ENCODE measurements at regions not wholly inside any gene's neighbourhood (a gene's known extent, or its start where the extent isn't known, plus 50 kb on each side); places are given as distances from the start of the nearest gene placed in this dataset.

DNA sequence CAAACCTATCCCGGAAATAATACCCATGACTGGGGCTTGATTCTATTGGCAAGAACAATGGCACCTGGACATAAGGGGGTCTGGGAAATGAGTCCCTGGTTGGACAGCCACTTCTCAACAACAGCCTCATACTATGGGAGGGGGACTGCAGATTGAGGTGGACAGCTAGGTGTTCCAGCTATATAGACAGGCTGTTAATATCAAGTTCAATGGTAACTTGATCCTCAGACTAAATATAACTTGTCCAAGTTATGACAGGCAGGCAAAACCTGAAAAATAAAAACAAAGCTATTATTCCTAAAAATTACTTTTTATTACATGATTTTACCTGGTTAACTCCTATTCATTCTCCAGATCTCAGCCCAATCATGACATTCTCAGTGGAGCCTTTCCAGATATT, 267.3 kb downstream of the TTC8 start (continued):
- TF ChIP-seq SUZ12 (IDR thresholded peaks at IDR 0.05; ENCODE audit: unreplicated experiment) (no peak), HCFC1 (IDR thresholded peaks at IDR 0.05; ENCODE audit: low read length) (no peak), MEF2A (IDR thresholded peaks at IDR 0.05; ENCODE audit: insufficient read depth, low read depth, low read length) (no peak), GABPA (IDR thresholded peaks at IDR 0.05; ENCODE audit: low read depth) (no peak), CBX5 (IDR thresholded peaks at IDR 0.05; ENCODE audit: low read depth) (no peak), SIX5 (IDR thresholded peaks at IDR 0.05; ENCODE audit: low read depth, low read length, severe bottlenecking) (no peak), EED (IDR thresholded peaks at IDR 0.05; ENCODE audit: low read depth) (no peak), TCF12 (IDR thresholded peaks at IDR 0.05; ENCODE audit: low read depth, low read length) (no peak)
- TF ChIP-seq, protein P1, sequence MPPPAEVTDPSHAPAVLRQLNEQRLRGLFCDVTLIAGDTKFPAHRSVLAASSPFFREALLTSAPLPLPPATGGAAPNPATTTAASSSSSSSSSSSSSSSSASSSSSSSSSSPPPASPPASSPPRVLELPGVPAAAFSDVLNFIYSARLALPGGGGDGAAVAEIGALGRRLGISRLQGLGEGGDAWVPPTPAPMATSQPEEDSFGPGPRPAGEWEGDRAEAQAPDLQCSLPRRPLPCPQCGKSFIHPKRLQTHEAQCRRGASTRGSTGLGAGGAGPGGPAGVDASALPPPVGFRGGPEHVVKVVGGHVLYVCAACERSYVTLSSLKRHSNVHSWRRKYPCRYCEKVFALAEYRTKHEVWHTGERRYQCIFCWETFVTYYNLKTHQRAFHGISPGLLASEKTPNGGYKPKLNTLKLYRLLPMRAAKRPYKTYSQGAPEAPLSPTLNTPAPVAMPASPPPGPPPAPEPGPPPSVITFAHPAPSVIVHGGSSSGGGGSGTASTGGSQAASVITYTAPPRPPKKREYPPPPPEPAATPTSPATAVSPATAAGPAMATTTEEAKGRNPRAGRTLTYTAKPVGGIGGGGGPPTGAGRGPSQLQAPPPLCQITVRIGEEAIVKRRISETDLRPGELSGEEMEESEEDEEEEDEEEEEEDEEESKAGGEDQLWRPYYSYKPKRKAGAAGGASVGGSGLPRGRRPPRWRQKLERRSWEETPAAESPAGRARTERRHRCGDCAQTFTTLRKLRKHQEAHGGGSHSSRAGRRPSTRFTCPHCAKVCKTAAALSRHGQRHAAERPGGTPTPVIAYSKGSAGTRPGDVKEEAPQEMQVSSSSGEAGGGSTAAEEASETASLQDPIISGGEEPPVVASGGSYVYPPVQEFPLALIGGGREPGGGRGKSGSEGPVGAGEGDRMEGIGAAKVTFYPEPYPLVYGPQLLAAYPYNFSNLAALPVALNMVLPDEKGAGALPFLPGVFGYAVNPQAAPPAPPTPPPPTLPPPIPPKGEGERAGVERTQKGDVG (CRISPR knock-in tag; IDR thresholded peaks at IDR 0.05): no peak
- TF ChIP-seq, protein P2, sequence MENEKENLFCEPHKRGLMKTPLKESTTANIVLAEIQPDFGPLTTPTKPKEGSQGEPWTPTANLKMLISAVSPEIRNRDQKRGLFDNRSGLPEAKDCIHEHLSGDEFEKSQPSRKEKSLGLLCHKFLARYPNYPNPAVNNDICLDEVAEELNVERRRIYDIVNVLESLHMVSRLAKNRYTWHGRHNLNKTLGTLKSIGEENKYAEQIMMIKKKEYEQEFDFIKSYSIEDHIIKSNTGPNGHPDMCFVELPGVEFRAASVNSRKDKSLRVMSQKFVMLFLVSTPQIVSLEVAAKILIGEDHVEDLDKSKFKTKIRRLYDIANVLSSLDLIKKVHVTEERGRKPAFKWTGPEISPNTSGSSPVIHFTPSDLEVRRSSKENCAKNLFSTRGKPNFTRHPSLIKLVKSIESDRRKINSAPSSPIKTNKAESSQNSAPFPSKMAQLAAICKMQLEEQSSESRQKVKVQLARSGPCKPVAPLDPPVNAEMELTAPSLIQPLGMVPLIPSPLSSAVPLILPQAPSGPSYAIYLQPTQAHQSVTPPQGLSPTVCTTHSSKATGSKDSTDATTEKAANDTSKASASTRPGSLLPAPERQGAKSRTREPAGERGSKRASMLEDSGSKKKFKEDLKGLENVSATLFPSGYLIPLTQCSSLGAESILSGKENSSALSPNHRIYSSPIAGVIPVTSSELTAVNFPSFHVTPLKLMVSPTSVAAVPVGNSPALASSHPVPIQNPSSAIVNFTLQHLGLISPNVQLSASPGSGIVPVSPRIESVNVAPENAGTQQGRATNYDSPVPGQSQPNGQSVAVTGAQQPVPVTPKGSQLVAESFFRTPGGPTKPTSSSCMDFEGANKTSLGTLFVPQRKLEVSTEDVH (IDR thresholded peaks at IDR 0.05; ENCODE audit: low read depth, partially characterized antibody): no peak
